ENCODE measurements at regions not wholly inside any gene's neighbourhood (a gene's known extent, or its start where the extent isn't known, plus 50 kb on each side); places are given as distances from the start of the nearest gene placed in this dataset.
A peak's percentile ranks its signal among the peaks of the same experiment; 100 is the strongest.

DNA sequence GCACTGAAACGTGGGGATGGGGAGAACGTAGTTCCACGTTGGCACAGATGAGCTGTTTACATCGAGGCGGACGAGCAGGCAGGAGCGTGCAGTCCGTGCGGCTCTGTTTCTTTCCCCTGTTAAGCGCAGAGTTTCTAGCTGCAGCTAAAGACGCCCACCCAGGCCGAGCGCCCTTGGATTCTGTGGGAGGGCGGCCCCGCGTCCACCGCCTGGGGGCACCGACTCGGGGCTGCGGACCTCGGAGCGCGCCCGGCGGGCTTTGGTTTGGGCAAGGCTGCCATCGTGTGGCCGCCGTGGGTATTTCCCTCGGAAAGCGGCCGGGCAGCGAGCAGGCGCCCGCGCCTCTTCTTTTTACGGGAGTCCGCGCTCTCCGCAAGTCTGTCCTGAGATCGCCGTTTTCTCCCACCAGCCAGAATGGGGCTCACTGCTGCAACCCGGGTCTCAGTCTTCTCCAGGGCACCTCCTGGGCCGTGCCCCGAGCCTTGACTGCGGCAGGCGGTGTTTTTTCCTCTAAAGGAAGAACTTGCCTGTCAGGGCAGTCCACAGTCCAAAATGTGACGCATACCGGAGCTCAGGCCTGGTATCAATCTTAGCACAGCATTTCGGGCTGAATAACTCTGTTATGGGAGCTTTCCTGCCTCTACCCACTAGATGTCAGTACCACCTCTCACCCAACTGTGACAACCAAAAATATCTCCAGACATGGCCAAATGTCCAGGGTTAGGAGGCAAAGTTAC is 219.9 kb upstream of the IGF1R start (continued):
- TF ChIP-seq, protein P1, sequence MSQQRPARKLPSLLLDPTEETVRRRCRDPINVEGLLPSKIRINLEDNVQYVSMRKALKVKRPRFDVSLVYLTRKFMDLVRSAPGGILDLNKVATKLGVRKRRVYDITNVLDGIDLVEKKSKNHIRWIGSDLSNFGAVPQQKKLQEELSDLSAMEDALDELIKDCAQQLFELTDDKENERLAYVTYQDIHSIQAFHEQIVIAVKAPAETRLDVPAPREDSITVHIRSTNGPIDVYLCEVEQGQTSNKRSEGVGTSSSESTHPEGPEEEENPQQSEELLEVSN (IDR thresholded peaks at IDR 0.05; ENCODE audit: borderline replicate concordance in 1 of 2, extremely low read depth in 1 of 2, insufficient read depth in 1 of 2, insufficient read length in 1 of 2, low read depth in 1 of 2, low read length in 1 of 2, poor library complexity in 1 of 2, severe bottlenecking in 1 of 2) = peak in 1 of 2 experiments; percentile 37
- TF ChIP-seq PML (IDR thresholded peaks at IDR 0.05; ENCODE audit: low read length) (no peak), RB1 (IDR thresholded peaks at IDR 0.05; ENCODE audit: low read depth) (peak; percentile 64; the same call in 1 of the 2 replicates), NFRKB (IDR thresholded peaks at IDR 0.05; ENCODE audit: low read depth) (no peak), ZFP30 (CRISPR knock-in tag; IDR thresholded peaks at IDR 0.05; ENCODE audit: borderline replicate concordance) (no peak), MYC (IDR thresholded peaks at IDR 0.05; ENCODE audit: low read depth, low read length) (0 out of 2 replicates have a peak, but pooled peaks have one; percentile 20), MYC (CRISPR knock-in tag; IDR thresholded peaks at IDR 0.05; ENCODE audit: borderline replicate concordance, low read depth) (no peak), NFATC3 (IDR thresholded peaks at IDR 0.05) (no peak), NFE2L1 (tag; IDR thresholded peaks at IDR 0.05; ENCODE audit: borderline replicate concordance, low read depth) (no peak), NRF1 (conservative IDR thresholded peaks at IDR 0.05 in 1 of 2, IDR thresholded peaks at IDR 0.05 in 1 of 2) (0 out of 4 replicates have a peak, but pooled peaks of 1 of the 2 experiments have one; percentile 19), HIVEP1 (CRISPR knock-in tag; IDR thresholded peaks at IDR 0.05) (no peak), SIN3A (IDR thresholded peaks at IDR 0.05; ENCODE audit: borderline replicate concordance in 2 of 2, control insufficient read depth in 1 of 2, low read depth in 2 of 2, low read length in 2 of 2) (no peak), MXI1 (IDR thresholded peaks at IDR 0.05; ENCODE audit: low read depth, low read length) (no peak), CREM (IDR thresholded peaks at IDR 0.05; ENCODE audit: low read depth) (no peak)
- TF ChIP-seq, protein P2, sequence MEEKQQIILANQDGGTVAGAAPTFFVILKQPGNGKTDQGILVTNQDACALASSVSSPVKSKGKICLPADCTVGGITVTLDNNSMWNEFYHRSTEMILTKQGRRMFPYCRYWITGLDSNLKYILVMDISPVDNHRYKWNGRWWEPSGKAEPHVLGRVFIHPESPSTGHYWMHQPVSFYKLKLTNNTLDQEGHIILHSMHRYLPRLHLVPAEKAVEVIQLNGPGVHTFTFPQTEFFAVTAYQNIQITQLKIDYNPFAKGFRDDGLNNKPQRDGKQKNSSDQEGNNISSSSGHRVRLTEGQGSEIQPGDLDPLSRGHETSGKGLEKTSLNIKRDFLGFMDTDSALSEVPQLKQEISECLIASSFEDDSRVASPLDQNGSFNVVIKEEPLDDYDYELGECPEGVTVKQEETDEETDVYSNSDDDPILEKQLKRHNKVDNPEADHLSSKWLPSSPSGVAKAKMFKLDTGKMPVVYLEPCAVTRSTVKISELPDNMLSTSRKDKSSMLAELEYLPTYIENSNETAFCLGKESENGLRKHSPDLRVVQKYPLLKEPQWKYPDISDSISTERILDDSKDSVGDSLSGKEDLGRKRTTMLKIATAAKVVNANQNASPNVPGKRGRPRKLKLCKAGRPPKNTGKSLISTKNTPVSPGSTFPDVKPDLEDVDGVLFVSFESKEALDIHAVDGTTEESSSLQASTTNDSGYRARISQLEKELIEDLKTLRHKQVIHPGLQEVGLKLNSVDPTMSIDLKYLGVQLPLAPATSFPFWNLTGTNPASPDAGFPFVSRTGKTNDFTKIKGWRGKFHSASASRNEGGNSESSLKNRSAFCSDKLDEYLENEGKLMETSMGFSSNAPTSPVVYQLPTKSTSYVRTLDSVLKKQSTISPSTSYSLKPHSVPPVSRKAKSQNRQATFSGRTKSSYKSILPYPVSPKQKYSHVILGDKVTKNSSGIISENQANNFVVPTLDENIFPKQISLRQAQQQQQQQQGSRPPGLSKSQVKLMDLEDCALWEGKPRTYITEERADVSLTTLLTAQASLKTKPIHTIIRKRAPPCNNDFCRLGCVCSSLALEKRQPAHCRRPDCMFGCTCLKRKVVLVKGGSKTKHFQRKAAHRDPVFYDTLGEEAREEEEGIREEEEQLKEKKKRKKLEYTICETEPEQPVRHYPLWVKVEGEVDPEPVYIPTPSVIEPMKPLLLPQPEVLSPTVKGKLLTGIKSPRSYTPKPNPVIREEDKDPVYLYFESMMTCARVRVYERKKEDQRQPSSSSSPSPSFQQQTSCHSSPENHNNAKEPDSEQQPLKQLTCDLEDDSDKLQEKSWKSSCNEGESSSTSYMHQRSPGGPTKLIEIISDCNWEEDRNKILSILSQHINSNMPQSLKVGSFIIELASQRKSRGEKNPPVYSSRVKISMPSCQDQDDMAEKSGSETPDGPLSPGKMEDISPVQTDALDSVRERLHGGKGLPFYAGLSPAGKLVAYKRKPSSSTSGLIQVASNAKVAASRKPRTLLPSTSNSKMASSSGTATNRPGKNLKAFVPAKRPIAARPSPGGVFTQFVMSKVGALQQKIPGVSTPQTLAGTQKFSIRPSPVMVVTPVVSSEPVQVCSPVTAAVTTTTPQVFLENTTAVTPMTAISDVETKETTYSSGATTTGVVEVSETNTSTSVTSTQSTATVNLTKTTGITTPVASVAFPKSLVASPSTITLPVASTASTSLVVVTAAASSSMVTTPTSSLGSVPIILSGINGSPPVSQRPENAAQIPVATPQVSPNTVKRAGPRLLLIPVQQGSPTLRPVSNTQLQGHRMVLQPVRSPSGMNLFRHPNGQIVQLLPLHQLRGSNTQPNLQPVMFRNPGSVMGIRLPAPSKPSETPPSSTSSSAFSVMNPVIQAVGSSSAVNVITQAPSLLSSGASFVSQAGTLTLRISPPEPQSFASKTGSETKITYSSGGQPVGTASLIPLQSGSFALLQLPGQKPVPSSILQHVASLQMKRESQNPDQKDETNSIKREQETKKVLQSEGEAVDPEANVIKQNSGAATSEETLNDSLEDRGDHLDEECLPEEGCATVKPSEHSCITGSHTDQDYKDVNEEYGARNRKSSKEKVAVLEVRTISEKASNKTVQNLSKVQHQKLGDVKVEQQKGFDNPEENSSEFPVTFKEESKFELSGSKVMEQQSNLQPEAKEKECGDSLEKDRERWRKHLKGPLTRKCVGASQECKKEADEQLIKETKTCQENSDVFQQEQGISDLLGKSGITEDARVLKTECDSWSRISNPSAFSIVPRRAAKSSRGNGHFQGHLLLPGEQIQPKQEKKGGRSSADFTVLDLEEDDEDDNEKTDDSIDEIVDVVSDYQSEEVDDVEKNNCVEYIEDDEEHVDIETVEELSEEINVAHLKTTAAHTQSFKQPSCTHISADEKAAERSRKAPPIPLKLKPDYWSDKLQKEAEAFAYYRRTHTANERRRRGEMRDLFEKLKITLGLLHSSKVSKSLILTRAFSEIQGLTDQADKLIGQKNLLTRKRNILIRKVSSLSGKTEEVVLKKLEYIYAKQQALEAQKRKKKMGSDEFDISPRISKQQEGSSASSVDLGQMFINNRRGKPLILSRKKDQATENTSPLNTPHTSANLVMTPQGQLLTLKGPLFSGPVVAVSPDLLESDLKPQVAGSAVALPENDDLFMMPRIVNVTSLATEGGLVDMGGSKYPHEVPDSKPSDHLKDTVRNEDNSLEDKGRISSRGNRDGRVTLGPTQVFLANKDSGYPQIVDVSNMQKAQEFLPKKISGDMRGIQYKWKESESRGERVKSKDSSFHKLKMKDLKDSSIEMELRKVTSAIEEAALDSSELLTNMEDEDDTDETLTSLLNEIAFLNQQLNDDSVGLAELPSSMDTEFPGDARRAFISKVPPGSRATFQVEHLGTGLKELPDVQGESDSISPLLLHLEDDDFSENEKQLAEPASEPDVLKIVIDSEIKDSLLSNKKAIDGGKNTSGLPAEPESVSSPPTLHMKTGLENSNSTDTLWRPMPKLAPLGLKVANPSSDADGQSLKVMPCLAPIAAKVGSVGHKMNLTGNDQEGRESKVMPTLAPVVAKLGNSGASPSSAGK (IDR thresholded peaks at IDR 0.05) = no peak
